ENCODE measurements at regions not wholly inside any gene's neighbourhood (a gene's known extent, or its start where the extent isn't known, plus 50 kb on each side); places are given as distances from the start of the nearest gene placed in this dataset.

GRCh38 chr9:106639873-106640568 is 222.9 kb upstream of the ZNF462 start:
- TF ChIP-seq FOXP2 (optimal IDR thresholded peaks at IDR 0.05; ENCODE audit: borderline replicate concordance, extremely low read depth, extremely low read length, insufficient read depth) (no peak), POLR2AphosphoS5 (IDR thresholded peaks at IDR 0.05; ENCODE audit: low read depth, low read length) (no peak), TAF1 (IDR thresholded peaks at IDR 0.05; ENCODE audit: borderline replicate concordance, insufficient read depth, low read length) (no peak), SIN3A (IDR thresholded peaks at IDR 0.05; ENCODE audit: borderline replicate concordance, insufficient read depth, low read length) (no peak), REST (IDR thresholded peaks at IDR 0.05; ENCODE audit: insufficient read depth in 1 of 2, low read depth in 2 of 2, low read length in 2 of 2) (no peak)

GRCh38 chr9:106643211-106643930 is 219.6 kb upstream of the ZNF462 start:
- no peak for TF ChIP-seq SIN3A (IDR thresholded peaks at IDR 0.05; ENCODE audit: borderline replicate concordance, insufficient read depth, low read length)
- no peak for TF ChIP-seq POLR2AphosphoS5 (IDR thresholded peaks at IDR 0.05; ENCODE audit: low read depth, low read length)
- no peak for TF ChIP-seq FOXP2 (optimal IDR thresholded peaks at IDR 0.05; ENCODE audit: borderline replicate concordance, extremely low read depth, extremely low read length, insufficient read depth)
- TF ChIP-seq REST (IDR thresholded peaks at IDR 0.05; ENCODE audit: insufficient read depth in 1 of 2, low read depth in 2 of 2, low read length in 2 of 2) = no peak
- TF ChIP-seq TAF1 (IDR thresholded peaks at IDR 0.05; ENCODE audit: borderline replicate concordance, insufficient read depth, low read length) = no peak

GRCh38 chr9:106644661-106645060 is 218.3 kb upstream of the ZNF462 start:
- TF ChIP-seq SIN3A (IDR thresholded peaks at IDR 0.05; ENCODE audit: borderline replicate concordance, insufficient read depth, low read length) = no peak
- no peak for TF ChIP-seq REST (IDR thresholded peaks at IDR 0.05; ENCODE audit: insufficient read depth in 1 of 2, low read depth in 2 of 2, low read length in 2 of 2)
- TF ChIP-seq TAF1 (IDR thresholded peaks at IDR 0.05; ENCODE audit: borderline replicate concordance, insufficient read depth, low read length) = no peak
- no peak for TF ChIP-seq POLR2AphosphoS5 (IDR thresholded peaks at IDR 0.05; ENCODE audit: low read depth, low read length)
- no peak for TF ChIP-seq FOXP2 (optimal IDR thresholded peaks at IDR 0.05; ENCODE audit: borderline replicate concordance, extremely low read depth, extremely low read length, insufficient read depth)

GRCh38 chr9:106648799-106649198 is 214.2 kb upstream of the ZNF462 start:
- no peak for TF ChIP-seq SIN3A (IDR thresholded peaks at IDR 0.05; ENCODE audit: borderline replicate concordance, insufficient read depth, low read length)
- no peak for TF ChIP-seq TAF1 (IDR thresholded peaks at IDR 0.05; ENCODE audit: borderline replicate concordance, insufficient read depth, low read length)
- no peak for TF ChIP-seq REST (IDR thresholded peaks at IDR 0.05; ENCODE audit: insufficient read depth in 1 of 2, low read depth in 2 of 2, low read length in 2 of 2)
- TF ChIP-seq FOXP2 (optimal IDR thresholded peaks at IDR 0.05; ENCODE audit: borderline replicate concordance, extremely low read depth, extremely low read length, insufficient read depth) = no peak
- no peak for TF ChIP-seq POLR2AphosphoS5 (IDR thresholded peaks at IDR 0.05; ENCODE audit: low read depth, low read length)

Measured in PFSK-1 (cell line).